ENCODE measurements at regions not wholly inside any gene's neighbourhood (a gene's known extent, or its start where the extent isn't known, plus 50 kb on each side); places are given as distances from the start of the nearest gene placed in this dataset.
"Not testable (repeated sequence)": the region's sequence is repeated elsewhere in the genome, so short reads cannot be mapped to it uniquely, and the experiment has no call there.

GRCh38 chr10:106268000-106268399, 896.5 kb downstream of the SORCS1 start:
- no peak overlapping the region for H3K4me2 ChIP-seq (ENCODE audit: control insufficient read depth, extremely low read depth, insufficient read depth, low read depth, low read length)
- no peak overlapping the region for H3K9ac ChIP-seq (ENCODE audit: control insufficient read depth, extremely low read depth, insufficient read depth, low read length)
- H3K27ac ChIP-seq (ENCODE audit: control insufficient read depth, insufficient read depth, low read length) = no peak overlapping the region
- no peaks in the 10 kb centered on the region for H3K4me1 ChIP-seq (ENCODE audit: control insufficient read depth, extremely low read depth, insufficient read depth, low read length)
- DNase-seq (ENCODE audit: low read depth, low spot score) = no peak
- H2AFZ ChIP-seq (ENCODE audit: control insufficient read depth, low read length) = no peak overlapping the region
- no peak for FAIRE-seq
- H3K36me3 ChIP-seq (ENCODE audit: control insufficient read depth in 2 of 2, extremely low read depth in 1 of 2, insufficient read depth in 2 of 2, low read length in 2 of 2) = no peaks in the 10 kb centered on the region
- dilution Hi-C loops (cut with MboI; ENCODE audit: extremely low pct_ligation_motif_present, low sequenced_read_pairs) = no loop called here
- no peaks in the 10 kb centered on the region for H3K9me1 ChIP-seq (ENCODE audit: control insufficient read depth, extremely low read depth, insufficient read depth, low read length)
- no peak for TF ChIP-seq EZH2 (IDR thresholded peaks at IDR 0.05; ENCODE audit: low read length)
- no peaks in the 10 kb centered on the region for H3K27me3 ChIP-seq (ENCODE audit: control insufficient read depth, extremely low read depth, insufficient read depth, low read length)
- no peaks in the 10 kb centered on the region for H4K20me1 ChIP-seq (ENCODE audit: control insufficient read depth, extremely low read depth, insufficient read depth, low read length)
- no peaks in the 10 kb centered on the region for H3K79me2 ChIP-seq (ENCODE audit: control insufficient read depth, insufficient read depth, low read length)
- no peaks in the 10 kb centered on the region for H3K9me3 ChIP-seq (ENCODE audit: control insufficient read depth, low read depth, low read length)
- no peak overlapping the region for H3K4me3 ChIP-seq (ENCODE audit: control insufficient read depth in 2 of 3, extremely low read depth in 1 of 3, insufficient read depth in 2 of 3, low read depth in 1 of 3, low read length in 3 of 3)

GRCh38 chr10:106267591-106267990, 896.9 kb downstream of the SORCS1 start:
- no peaks in the 10 kb centered on the region for H3K79me2 ChIP-seq (ENCODE audit: control insufficient read depth, insufficient read depth, low read length)
- DNase-seq (ENCODE audit: low read depth, low spot score) = no peak
- H2AFZ ChIP-seq (ENCODE audit: control insufficient read depth, low read length) = no peak overlapping the region
- dilution Hi-C loops (cut with MboI; ENCODE audit: extremely low pct_ligation_motif_present, low sequenced_read_pairs) = no loop called here
- H3K9me1 ChIP-seq (ENCODE audit: control insufficient read depth, extremely low read depth, insufficient read depth, low read length) = no peaks in the 10 kb centered on the region
- no peak overlapping the region for H3K9ac ChIP-seq (ENCODE audit: control insufficient read depth, extremely low read depth, insufficient read depth, low read length)
- H3K9me3 ChIP-seq (ENCODE audit: control insufficient read depth, low read depth, low read length) = no peaks in the 10 kb centered on the region
- FAIRE-seq = no peak
- H3K4me2 ChIP-seq (ENCODE audit: control insufficient read depth, extremely low read depth, insufficient read depth, low read depth, low read length) = no peak overlapping the region
- no peaks in the 10 kb centered on the region for H3K27me3 ChIP-seq (ENCODE audit: control insufficient read depth, extremely low read depth, insufficient read depth, low read length)
- no peak overlapping the region for H3K27ac ChIP-seq (ENCODE audit: control insufficient read depth, insufficient read depth, low read length)
- H3K4me3 ChIP-seq (ENCODE audit: control insufficient read depth in 2 of 3, extremely low read depth in 1 of 3, insufficient read depth in 2 of 3, low read depth in 1 of 3, low read length in 3 of 3) = no peak overlapping the region
- TF ChIP-seq CTCF (optimal IDR thresholded peaks at IDR 0.05 in 1 of 3, IDR thresholded peaks at IDR 0.05 in 1 of 3, conservative IDR thresholded peaks at IDR 0.05 in 1 of 3; ENCODE audit: extremely low read depth in 1 of 3, insufficient read depth in 2 of 3, low read length in 3 of 3) = no peak
- no peak for TF ChIP-seq EZH2 (IDR thresholded peaks at IDR 0.05; ENCODE audit: low read length)
- H3K4me1 ChIP-seq (ENCODE audit: control insufficient read depth, extremely low read depth, insufficient read depth, low read length) = no peaks in the 10 kb centered on the region
- no peaks in the 10 kb centered on the region for H4K20me1 ChIP-seq (ENCODE audit: control insufficient read depth, extremely low read depth, insufficient read depth, low read length)
- no peaks in the 10 kb centered on the region for H3K36me3 ChIP-seq (ENCODE audit: control insufficient read depth in 2 of 2, extremely low read depth in 1 of 2, insufficient read depth in 2 of 2, low read length in 2 of 2)

DNA sequence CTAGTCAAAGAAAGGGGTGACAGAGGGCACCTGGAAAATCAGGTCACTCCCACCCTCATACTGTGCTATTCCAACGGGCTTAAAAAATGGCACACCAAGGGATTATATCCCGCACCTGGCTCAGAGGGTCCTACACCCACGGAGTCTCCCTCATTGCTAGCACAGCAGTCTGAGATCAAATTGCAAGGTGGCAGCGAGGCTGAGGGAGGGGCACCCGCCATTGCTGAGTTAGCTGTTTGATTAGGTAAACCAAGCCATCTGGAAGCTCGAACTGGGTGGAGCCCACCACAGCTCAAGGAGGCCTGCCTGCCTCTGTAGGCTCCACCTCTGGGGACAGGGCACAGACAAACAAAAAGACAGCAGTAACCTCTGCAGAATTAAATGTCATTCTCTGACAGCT, 907.1 kb downstream of the SORCS1 start:
- H3K4me3 ChIP-seq (ENCODE audit: control insufficient read depth in 2 of 3, extremely low read depth in 1 of 3, insufficient read depth in 2 of 3, low read depth in 1 of 3, low read length in 3 of 3); H3K27ac ChIP-seq (ENCODE audit: control insufficient read depth, insufficient read depth, low read length); H3K4me2 ChIP-seq (ENCODE audit: control insufficient read depth, extremely low read depth, insufficient read depth, low read depth, low read length); H4K20me1 ChIP-seq (ENCODE audit: control insufficient read depth, extremely low read depth, insufficient read depth, low read length); H2AFZ ChIP-seq (ENCODE audit: control insufficient read depth, low read length); FAIRE-seq; dilution Hi-C loops (cut with MboI; ENCODE audit: extremely low pct_ligation_motif_present, low sequenced_read_pairs); H3K79me2 ChIP-seq (ENCODE audit: control insufficient read depth, insufficient read depth, low read length); H3K9me1 ChIP-seq (ENCODE audit: control insufficient read depth, extremely low read depth, insufficient read depth, low read length); H3K9me3 ChIP-seq (ENCODE audit: control insufficient read depth, low read depth, low read length); DNase-seq (ENCODE audit: low read depth, low spot score); H3K9ac ChIP-seq (ENCODE audit: control insufficient read depth, extremely low read depth, insufficient read depth, low read length); H3K36me3 ChIP-seq (ENCODE audit: control insufficient read depth in 2 of 2, extremely low read depth in 1 of 2, insufficient read depth in 2 of 2, low read length in 2 of 2); H3K4me1 ChIP-seq (ENCODE audit: control insufficient read depth, extremely low read depth, insufficient read depth, low read length); H3K27me3 ChIP-seq (ENCODE audit: control insufficient read depth, extremely low read depth, insufficient read depth, low read length): not testable (repeated sequence)

All from keratinocyte (primary cell).